ENCODE measurements at regions not wholly inside any gene's neighbourhood (a gene's known extent, or its start where the extent isn't known, plus 50 kb on each side); places are given as distances from the start of the nearest gene placed in this dataset.
A peak's percentile ranks its signal among the peaks of the same experiment; 100 is the strongest.

DNA sequence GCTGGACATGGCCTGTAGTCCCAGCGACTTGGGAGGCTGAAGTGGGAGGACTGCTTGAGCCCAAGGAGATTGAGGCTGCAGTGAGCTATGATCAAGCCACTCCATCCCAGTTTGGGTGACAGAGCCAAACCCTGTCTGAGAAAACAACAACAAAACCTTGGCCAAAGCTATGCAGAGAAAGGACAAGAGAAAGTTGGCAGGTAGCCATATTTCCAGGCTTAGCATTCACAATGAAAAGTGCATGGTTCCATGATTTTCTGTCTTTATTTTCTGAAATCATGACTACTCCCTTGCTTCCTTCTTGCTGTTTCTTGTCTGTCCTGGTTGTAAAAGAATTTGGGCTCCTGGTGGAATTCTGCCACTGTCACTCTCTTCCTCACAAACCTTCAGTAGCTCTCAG is 284.6 kb upstream of the C2CD4B start:
- Mint-ChIP-seq H3K36me3 (no peaks in the 10 kb centered on the region), H3K4me1 (peaks cover 62% of the 10 kb centered on the region), H3K9me3 (no peaks in the 10 kb centered on the region), H3K27me3 (ENCODE audit: low read depth) (no peaks in the 10 kb centered on the region; the same call in 1 of the 2 replicates), H3K27ac (peak overlapping the region; percentile 86), H3K4me3 (no peak overlapping the region)
- POLR2A ChIA-PET = no interaction called here
- DNase-seq (ENCODE audit: low spot score) (no peak), ATAC-seq (no peak)
- TF ChIP-seq, protein P1, sequence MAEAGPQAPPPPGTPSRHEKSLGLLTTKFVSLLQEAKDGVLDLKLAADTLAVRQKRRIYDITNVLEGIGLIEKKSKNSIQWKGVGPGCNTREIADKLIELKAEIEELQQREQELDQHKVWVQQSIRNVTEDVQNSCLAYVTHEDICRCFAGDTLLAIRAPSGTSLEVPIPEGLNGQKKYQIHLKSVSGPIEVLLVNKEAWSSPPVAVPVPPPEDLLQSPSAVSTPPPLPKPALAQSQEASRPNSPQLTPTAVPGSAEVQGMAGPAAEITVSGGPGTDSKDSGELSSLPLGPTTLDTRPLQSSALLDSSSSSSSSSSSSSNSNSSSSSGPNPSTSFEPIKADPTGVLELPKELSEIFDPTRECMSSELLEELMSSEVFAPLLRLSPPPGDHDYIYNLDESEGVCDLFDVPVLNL (CRISPR knock-in tag; IDR thresholded peaks at IDR 0.05; ENCODE audit: borderline replicate concordance, low read depth) = no peak
- TF ChIP-seq PRDM15 (CRISPR knock-in tag; IDR thresholded peaks at IDR 0.05) = no peak
- no peak for TF ChIP-seq TP53 (CRISPR knock-in tag; IDR thresholded peaks at IDR 0.05)
- TF ChIP-seq AR (CRISPR knock-in tag; IDR thresholded peaks at IDR 0.05) = no peak
- TF ChIP-seq ATF1 (CRISPR knock-in tag; IDR thresholded peaks at IDR 0.05) = no peak
- CTCF ChIA-PET = no interaction called here

DNA sequence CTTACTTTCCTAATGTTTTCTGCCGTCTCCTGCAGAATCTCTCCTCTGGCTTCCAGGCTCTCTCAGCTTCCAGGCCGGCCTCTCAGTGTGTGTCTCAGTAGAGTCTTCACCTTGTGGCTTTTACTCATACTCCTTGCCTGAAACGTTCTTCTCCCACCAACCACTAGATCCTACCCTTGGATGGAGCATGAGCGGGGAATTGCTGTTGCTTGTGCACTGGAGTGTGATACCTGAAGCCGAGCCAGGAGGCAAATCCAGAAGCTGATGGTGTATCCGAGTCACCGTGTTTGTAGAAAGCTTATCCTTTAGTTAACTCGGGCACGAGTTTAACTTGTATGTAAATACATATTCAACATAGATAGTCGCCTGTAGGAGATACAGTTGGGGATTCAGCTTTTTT is 285.0 kb upstream of the C2CD4B start:
- ChIA-PET CTCF (no interaction called here), POLR2A (no interaction called here)
- TF ChIP-seq NR2C2 (CRISPR knock-in tag; IDR thresholded peaks at IDR 0.05) (no peak), STAT6 (CRISPR knock-in tag; conservative IDR thresholded peaks at IDR 0.05; ENCODE audit: low read depth) (no peak), NFYB (CRISPR knock-in tag; conservative IDR thresholded peaks at IDR 0.05; ENCODE audit: low read depth) (no peak), EMX1 (CRISPR knock-in tag; IDR thresholded peaks at IDR 0.05) (no peak), GTF2I (CRISPR knock-in tag; conservative IDR thresholded peaks at IDR 0.05) (no peak), JAZF1 (CRISPR knock-in tag; IDR thresholded peaks at IDR 0.05) (no peak), ZNF232 (CRISPR knock-in tag; IDR thresholded peaks at IDR 0.05) (no peak), ATF3 (CRISPR knock-in tag; conservative IDR thresholded peaks at IDR 0.05) (no peak)
- TF ChIP-seq, protein P2, sequence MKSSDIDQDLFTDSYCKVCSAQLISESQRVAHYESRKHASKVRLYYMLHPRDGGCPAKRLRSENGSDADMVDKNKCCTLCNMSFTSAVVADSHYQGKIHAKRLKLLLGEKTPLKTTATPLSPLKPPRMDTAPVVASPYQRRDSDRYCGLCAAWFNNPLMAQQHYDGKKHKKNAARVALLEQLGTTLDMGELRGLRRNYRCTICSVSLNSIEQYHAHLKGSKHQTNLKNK (CRISPR knock-in tag; IDR thresholded peaks at IDR 0.05) = no peak
- TF ChIP-seq, protein P3, sequence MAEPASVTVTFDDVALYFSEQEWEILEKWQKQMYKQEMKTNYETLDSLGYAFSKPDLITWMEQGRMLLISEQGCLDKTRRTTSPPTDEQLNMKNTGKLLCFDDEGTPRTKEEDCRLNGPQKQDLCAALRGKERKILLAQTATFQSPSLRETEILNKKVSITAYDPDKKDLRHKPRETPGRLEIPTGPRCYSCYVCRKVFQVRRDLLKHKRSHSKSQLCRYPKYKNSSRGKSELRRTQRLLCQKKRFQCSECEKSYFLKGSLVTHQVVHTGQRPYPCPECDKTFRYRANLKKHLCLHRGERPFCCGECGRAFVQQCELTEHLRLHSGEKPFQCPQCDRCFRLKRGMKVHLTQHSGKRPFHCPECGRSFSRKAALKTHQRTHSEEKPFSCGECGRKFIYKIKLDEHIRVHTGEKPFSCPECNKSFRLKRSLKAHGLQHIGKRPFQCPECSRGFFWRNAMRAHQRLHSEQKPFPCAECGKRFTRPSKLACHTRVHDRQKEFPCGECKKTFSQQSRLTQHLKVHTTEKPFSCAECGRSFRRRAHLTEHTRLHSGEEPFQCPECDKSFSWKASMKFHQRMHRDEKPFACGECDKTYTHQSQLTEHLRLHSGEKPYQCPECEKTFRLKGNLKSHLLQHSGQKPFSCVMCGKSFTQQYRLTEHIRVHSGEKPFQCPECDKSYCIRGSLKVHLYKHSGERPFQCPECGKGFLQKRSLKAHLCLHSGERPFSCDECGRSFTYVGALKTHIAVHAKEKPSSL (CRISPR knock-in tag; conservative IDR thresholded peaks at IDR 0.05) = no peak
- TF ChIP-seq, protein P4, sequence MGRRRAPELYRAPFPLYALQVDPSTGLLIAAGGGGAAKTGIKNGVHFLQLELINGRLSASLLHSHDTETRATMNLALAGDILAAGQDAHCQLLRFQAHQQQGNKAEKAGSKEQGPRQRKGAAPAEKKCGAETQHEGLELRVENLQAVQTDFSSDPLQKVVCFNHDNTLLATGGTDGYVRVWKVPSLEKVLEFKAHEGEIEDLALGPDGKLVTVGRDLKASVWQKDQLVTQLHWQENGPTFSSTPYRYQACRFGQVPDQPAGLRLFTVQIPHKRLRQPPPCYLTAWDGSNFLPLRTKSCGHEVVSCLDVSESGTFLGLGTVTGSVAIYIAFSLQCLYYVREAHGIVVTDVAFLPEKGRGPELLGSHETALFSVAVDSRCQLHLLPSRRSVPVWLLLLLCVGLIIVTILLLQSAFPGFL (CRISPR knock-in tag; IDR thresholded peaks at IDR 0.05; ENCODE audit: borderline replicate concordance) = no peak
- TF ChIP-seq, protein P5, sequence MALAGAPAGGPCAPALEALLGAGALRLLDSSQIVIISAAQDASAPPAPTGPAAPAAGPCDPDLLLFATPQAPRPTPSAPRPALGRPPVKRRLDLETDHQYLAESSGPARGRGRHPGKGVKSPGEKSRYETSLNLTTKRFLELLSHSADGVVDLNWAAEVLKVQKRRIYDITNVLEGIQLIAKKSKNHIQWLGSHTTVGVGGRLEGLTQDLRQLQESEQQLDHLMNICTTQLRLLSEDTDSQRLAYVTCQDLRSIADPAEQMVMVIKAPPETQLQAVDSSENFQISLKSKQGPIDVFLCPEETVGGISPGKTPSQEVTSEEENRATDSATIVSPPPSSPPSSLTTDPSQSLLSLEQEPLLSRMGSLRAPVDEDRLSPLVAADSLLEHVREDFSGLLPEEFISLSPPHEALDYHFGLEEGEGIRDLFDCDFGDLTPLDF (CRISPR knock-in tag; IDR thresholded peaks at IDR 0.05) = no peak
- Mint-ChIP-seq H3K4me3 (no peak overlapping the region), H3K36me3 (no peaks in the 10 kb centered on the region), H3K27ac (peak overlapping the region; percentile 86), H3K9me3 (no peaks in the 10 kb centered on the region), H3K4me1 (peaks cover 62% of the 10 kb centered on the region), H3K27me3 (ENCODE audit: low read depth) (no peaks in the 10 kb centered on the region; the same call in 1 of the 2 replicates)
- ATAC-seq (no peak), DNase-seq (ENCODE audit: low spot score) (no peak)
